HG02938 (cell line): ENCODE measurements at regions not wholly inside any gene's neighbourhood (a gene's known extent, or its start where the extent isn't known, plus 50 kb on each side); places are given as distances from the start of the nearest gene placed in this dataset.
"Not testable (repeated sequence)": the region's sequence is repeated elsewhere in the genome, so short reads cannot be mapped to it uniquely, and the experiment has no call there.

Source experiments
- ATAC-seq: cut with Tn5 transposase; IDR thresholded peaks from one replicate; pipeline ENCODE4 v1.9.1; 2021; ENCODE audit warnings: mild to moderate bottlenecking, moderate library complexity; ENCODE audit not compliant: unreplicated experiment

DNA sequence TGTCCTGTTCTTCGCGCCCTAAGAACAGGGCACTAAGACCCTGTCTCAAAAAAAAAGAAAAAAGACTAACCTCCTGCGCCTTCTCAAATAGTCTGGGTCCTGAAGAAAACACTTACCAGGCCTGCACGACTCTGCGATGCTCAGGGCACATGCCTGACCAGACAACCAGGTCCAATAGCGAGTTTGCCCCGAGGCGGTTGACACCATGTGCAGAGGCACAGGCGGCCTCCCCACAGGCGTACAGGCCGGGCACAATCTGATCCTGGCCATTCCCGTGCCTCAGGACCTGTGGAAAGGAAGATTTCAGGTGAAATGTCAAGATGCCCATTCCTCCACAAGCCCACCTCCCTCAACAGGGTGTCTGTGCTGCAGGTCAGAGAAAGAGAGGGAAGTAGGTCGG lies 65.9 kb upstream of the TNK2 start:
- ATAC-seq: not testable (repeated sequence)

DNA sequence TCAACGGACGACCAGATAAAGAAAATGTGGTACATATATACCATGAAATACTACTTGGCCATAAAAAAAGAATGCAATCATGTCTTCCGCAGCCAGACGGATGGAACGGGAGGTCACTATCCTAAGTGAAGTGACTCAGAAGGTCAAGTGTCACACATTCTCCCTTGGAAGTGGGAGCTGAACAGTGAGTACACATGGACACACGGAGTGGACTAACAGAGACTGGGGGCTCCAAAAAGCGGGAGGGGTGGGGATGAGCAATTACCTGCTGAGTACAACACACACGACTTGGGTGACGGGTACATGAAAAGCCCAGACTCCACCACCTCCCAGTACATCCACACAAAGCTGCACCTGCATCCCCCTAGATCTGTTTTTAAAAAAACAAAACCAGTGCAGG lies 62.5 kb upstream of the TNK2 start:
- ATAC-seq: not testable (repeated sequence)

DNA sequence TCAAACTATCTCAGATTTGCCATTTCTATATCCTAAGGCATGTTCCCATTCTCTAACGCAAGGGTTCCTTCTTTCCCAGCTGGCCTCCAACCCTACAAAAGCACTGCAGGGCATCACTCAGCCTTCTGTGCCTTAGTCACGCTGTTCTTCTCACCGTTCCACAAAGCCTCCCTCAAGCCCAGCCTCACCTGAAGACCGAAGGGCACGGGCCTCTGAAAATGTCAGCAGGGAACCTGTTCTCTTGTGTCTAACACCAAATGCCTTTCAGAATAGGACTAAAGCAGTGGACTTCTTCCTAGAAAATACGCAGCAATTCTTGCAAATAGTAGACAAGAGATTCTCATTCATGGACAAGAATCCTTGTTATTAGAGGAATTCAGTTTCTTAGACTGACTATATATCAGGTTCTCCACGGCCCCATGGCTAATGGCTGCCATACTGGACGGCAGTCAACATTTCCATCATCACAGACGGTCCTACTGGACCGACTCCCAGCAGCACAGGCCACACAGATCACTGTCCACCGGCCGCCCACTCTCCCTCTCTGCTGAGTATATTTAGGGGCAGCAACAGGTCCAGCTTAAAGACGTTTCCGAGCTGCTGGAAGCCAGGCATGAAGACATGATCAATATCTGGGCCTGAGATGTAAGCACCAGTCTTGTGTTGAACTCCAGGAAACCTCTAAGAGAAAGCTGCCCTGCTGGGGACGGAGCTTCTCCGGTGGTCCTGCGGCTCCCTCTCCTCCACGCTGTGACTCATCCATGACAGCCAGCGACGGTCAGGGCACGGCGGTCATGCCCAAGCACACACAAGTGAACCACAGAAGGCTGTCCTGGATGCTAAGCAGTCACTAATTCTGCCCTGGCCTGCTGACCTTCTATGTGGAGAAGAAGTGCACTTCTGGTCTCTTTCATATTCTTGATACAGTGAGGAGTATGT lies 61.8 kb upstream of the TNK2 start:
- ATAC-seq: not testable (repeated sequence)

DNA sequence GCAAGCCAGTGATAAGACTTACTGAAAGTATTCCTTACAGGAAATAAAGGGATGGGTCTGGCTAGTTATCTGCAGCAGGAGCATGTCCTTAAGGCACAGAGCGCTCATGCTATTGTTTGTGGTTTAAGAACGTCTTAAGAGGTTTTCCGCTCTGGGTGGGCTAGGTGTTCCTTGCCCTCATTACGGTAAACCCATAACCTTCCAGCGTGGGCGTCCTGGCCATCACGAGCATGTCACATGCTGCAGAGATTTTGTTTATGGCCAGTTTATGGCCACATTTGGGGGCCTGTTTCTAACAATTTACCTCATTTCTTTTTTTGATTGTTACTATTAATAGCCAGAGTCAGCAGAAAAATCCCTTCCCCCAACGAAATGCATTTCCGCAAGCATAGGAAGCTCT lies 61.0 kb upstream of the TNK2 start:
- not testable (repeated sequence) for ATAC-seq

DNA sequence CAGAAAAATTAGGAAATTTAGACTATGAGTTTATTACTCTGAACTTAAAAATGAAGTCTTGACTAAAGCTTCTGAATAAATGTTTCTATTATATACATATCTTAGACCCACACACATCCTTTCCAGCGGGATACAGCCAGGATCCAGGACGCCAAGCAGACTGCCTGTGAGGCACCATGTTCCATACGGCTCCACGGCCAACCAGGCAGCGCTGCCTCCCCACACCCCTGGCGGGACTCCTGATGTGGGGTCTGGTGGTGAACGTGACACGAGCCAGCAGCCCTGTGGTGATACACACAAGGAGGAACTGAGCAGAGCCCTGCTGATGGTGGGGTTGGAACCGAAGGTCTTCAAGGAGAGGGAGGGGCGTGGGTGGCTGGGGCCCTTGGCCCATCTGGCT lies 59.8 kb upstream of the TNK2 start:
- not testable (repeated sequence) for ATAC-seq

DNA sequence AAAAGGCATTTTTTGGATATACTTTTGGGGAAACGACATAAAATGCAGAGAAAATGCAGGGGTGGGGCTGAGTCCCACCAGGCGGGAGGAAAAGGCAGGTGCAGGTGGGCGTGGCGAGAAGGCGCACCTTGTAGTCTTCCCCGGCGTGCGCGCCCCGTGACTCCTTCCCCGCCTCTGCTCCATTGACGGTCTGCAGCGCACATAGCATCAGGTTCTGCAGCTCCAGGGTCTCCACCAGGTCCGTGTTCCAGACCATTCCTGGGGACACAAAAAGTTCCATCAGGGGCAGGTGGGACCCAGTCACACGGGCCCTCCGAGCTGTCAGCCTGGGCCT lies 59.0 kb upstream of the TNK2 start:
- ATAC-seq: not testable (repeated sequence)

DNA sequence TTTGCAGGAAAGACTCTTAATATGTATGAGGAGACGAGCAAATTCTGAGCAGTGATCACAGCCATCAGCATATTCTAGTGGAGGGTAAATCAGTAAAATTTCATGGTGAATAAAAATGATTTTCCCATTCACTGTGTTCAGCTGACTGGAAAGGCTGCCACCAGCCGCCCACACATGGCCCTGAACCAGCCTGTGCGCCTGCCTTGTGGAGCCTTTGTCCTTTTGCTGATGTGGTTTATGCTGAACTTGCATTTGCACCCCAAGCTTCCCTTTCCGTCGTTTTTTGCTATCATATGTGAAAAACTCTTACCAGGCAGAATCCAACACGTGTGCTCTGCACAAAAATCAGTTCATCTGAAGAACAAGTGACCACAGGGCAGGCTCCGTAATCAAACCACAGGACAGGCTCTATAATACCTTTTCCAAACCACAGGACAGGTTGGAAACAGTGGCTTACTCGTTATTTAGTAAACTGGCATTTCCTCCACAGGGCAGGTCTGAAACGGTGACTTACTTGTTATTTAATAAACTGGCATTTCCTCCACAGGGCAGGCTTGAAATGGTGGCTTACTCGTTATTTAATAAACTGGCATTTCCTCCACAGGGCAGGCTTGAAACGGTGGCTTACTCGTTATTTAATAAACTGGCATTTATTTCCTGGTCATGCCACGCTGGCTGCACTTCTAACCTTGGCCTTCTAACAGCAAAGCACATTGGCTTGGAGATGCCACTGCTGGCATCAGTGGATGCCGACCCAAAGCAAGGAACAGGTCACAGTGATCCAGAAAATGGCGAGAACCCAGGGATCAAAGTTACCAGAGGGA lies 58.4 kb upstream of the TNK2 start:
- ATAC-seq: not testable (repeated sequence)

DNA sequence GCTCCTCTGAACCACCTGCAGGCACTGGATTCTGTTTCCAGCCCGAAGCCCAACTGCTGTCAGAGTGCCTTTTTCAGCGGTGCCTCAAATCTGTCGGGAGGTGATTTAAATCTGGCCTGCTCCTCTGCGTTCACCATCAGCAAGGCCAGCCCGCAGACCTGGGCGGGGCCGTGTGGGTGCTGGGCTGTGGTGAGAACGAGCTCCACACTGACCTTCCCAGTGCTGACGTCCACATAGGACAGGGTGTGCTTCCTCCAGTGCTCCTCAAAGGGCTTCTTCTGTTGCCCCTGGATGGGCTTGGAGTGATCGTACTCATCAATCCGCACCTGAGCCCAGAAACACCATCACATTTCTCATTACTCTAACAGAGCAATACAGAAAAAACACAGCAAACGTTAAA lies 56.9 kb upstream of the TNK2 start:
- not testable (repeated sequence) for ATAC-seq

DNA sequence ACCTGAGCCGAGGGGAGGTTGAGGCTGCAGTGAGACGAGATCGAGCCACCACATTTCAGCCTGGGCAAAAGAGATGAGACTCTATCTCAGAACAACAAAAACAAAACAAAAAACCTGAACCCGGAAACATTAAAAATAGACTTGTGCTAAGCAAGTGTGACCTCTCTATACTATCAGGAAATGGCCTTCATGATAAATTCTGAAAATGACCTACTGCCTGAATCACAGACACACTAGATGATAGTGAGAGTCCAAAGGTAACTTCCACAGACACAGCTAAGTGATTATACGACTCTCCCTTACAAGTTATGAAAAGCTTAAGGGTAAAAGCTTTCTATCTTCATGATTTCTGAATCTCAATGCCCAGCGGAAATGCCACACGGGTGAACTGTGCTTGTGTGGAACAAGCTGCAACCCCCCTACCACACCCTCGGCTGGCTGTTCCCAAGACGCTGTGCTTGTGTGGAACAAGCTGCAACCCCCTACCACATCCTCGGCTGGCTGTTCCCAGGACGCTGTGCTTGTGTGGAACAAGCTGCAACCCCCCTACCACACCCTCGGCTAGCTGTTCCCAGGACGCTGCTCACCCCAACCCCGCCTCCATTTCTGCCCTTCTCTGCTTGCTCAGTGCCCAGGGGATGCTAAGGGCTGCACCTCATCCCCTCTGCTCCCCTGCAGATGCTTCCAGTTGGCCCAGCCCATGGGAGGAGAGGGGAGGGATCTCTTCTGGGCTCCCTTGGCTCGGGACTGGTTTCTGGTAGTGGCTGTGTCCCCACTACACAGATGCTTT lies 56.2 kb upstream of the TNK2 start:
- not testable (repeated sequence) for ATAC-seq

DNA sequence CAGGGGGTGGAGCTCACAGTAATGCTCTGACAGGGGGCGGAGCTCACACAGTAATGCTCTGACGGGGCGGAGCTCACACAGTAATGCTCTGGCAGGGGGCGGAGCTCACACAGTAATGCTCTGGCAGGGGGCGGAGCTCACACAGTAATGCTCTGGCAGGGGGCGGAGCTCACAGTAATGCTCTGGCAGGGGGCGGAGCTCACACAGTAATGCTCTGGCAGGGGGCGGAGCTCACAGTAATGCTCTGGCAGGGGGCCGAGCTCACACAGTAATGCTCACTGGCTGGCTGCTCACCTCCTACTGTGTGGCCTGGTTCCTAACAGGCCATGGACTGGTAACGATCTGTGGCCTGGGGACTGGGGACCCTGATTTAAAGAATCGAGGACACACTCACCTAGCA lies 53.9 kb upstream of the TNK2 start:
- ATAC-seq: not testable (repeated sequence)

DNA sequence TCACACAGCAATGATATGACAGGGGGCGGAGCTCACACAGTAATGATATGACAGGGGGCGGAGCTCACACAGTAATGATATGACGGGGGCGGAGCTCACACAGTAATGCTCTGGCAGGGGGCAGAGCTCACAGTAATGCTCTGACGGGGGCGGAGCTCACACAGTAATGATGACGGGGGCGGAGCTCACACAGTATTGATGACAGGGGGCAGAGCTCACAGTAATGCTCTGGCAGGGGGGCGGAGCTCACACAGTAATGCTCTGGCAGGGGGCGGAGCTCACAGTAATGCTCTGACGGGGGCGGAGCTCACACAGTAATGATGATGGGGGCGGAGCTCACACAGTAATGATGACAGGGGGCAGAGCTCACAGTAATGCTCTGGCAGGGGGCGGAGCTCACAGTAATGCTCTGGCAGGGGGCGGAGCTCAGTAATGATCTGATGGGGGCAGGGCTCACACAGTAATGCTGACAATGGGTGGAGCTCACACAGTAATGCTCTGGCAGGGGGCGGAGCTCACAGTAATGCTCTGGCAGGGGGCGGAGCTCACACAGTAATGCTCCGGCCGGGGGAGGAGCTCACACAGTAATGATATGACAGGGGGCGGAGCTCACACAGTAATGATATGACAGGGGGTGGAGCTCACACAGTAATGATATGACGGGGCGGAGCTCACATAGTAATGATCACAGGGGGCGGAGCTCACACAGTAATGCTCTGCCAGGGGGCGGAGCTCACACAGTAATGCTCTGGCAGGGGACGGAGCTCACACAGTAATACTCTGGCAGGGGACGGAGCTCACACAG lies 52.8 kb upstream of the TNK2 start:
- not testable (repeated sequence) for ATAC-seq

DNA sequence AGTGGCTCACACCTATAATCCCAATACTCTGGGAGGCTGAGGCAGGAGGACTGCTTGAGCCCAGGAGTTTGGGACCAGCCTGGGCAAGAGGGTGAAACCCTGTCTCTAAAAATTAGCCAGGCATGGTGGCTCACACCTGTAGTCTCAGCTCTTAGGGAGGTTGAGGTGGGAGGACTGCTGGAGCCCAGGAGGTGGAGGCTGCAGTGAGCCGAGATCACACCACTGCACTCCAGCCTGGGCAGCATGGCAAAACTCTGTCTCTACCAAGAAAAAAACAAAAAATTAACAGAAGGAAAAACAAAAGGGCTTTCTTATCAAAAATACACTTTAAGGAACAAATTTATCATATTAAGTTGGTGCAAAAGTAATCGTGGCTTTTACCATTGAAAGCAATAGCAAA lies 51.8 kb upstream of the TNK2 start:
- ATAC-seq: not testable (repeated sequence)

DNA sequence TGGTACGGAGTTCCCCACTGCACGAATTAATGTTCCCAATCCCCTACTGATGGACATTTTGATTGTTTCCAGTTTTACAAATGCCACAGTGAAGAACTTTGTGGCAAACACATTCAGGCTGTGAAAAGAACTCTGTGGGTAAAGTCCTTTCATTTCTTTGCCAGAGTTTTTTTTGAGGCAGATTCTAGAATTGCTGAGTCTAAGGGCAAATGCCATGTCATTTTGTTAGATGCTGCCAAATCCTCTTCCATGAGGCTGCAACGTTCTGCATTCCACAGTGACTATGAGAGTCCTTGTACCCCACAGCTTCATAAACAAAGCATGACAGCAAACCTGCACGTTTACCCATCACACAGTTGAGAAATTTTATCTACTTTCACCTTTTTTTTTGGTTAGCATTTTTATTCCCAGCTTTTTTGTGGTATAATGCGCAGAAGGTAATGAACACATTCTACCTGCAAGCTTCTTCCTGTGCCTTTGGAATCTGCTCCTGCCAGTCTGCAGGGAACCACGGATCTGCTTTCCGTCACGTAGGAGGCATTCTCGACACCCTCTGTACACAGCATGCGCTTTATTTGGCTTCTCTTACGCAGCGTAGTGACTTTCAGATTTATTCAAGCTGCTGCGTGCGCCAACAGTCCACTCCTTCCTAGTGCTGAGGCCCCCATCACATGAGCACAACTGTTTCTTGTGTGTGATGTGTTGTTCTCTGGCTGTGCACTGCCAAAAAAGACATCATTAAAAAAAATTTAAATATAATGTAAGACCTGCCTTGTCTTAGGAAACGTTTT lies 51.2 kb upstream of the TNK2 start:
- not testable (repeated sequence) for ATAC-seq

DNA sequence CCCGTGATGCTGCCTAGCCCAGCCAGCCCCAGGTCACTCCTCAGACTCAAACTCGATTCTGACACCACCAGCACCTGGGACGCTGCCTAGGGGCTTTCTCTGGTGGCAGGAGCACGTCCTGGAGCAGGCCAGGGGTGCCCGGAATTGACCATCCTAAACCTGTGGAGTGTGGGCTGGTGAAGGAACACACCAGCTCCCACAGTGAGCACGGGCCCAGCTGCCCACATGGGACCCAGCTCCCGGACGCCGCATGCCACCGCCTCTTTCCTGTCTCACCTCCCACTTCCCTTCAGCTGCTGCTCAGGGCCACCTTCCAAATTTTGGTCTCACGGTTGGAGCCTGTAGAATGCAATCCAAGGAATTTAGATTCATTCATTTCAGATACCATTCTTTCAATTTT lies 50.4 kb upstream of the TNK2 start:
- ATAC-seq: not testable (repeated sequence)
